ENCODE measurements at regions not wholly inside any gene's neighbourhood (a gene's known extent, or its start where the extent isn't known, plus 50 kb on each side); places are given as distances from the start of the nearest gene placed in this dataset.

DNA sequence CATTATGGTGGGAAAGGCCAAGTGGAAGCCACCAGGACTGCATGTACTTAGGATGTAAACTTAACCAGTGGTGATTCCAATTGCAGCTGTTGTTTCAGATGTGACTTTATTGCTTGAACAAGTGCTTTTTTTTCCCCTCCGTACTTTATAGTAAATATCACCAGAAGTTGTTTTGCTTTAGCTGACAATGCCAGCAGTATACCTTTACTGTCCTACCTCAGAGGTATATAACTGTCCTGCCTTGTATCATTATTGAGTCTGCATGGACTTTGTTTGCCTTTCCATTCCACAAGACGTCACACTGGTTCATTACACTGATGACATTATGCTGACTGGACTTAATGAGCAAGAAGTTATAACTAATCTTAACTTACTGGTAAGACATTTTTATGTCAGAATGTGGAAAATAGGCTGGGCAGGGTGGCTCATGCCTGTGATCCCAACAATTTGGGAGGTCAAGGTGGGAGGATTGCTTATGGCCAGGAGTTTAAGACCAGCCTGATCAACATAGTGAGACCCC is 77.1 kb upstream of the RAB18 start:
- Histone ChIP-seq H4K91ac (ENCODE audit: insufficient read length, low read depth, low read length) (no peak overlapping the region), H3K56ac (ENCODE audit: insufficient read length, low read depth, low read length) (no peak overlapping the region), H3K4ac (ENCODE audit: low read depth, low read length) (no peak overlapping the region), H3K4me2 (ENCODE audit: insufficient read depth, insufficient read length, low read length) (no peak overlapping the region), H2AK5ac (ENCODE audit: insufficient read length, low read length) (no peak overlapping the region), H3K79me1 (ENCODE audit: insufficient read depth, low read depth, low read length, poor library complexity, severe bottlenecking) (no peaks in the 10 kb centered on the region), H2BK12ac (ENCODE audit: insufficient read length, low read depth, low read length) (no peak overlapping the region), H3K23ac (ENCODE audit: insufficient read length, low read depth, low read length) (no peak overlapping the region), H3K14ac (ENCODE audit: insufficient read depth, low read length) (no peak overlapping the region), H3K4me1 (ENCODE audit: insufficient read depth, low read length) (no peaks in the 10 kb centered on the region), H2BK15ac (ENCODE audit: low read depth, low read length) (no peak overlapping the region), H3K9me3 (ENCODE audit: control insufficient read depth, low read depth, low read length) (peaks cover 10% of the 10 kb centered on the region), H3K27me3 (ENCODE audit: insufficient read depth, low read length) (no peaks in the 10 kb centered on the region), H2BK120ac (ENCODE audit: low read depth, low read length, poor library complexity, severe bottlenecking) (no peak overlapping the region), H4K8ac (replicated peaks; ENCODE audit: insufficient read length, low read depth, low read length) (no peak overlapping the region), H2BK20ac (ENCODE audit: low read depth, low read length, poor library complexity, severe bottlenecking) (no peak overlapping the region), H2AFZ (ENCODE audit: low read length) (no peak overlapping the region), H3K79me2 (ENCODE audit: insufficient read depth, low read length) (no peaks in the 10 kb centered on the region), H3K18ac (ENCODE audit: insufficient read length, low read depth, low read length) (no peak overlapping the region), H4K20me1 (ENCODE audit: control insufficient read depth, insufficient read depth, insufficient read length) (no peaks in the 10 kb centered on the region), H2BK5ac (ENCODE audit: insufficient read length, low read length) (no peak overlapping the region), H3K9ac (ENCODE audit: extremely low read depth, insufficient read length, low read length) (no peak overlapping the region), H3K23me2 (ENCODE audit: insufficient read length, low read depth, low read length, poor library complexity, severe bottlenecking) (no peaks in the 10 kb centered on the region), H4K5ac (ENCODE audit: insufficient read length, low read depth, low read length) (no peak overlapping the region), H3K27ac (ENCODE audit: insufficient read length, low read depth, low read length) (no peak overlapping the region), H3T11ph (ENCODE audit: low read length) (no peak overlapping the region)
- Mint-ChIP-seq H3K9me3 (peaks cover 3 to 13% of the 10 kb centered on the region in 2 experiments), H3K27me3 (ENCODE audit: low read depth) (no peaks in the 10 kb centered on the region), H3K36me3 (ENCODE audit: insufficient read depth in 1 of 3, low read depth in 3 of 3) (no peaks in the 10 kb centered on the region), H3K27ac (no peak overlapping the region), H3K4me1 (no peaks in the 10 kb centered on the region), H3K4me3 (no peak overlapping the region)
- DNase-seq = no peak
- no CpG with 5 or more reads among the region's 2 CpGs for WGBS (ENCODE audit: extremely low coverage, insufficient read length, low lambda C conversion rate)
- no peak for TF ChIP-seq CTCF (conservative IDR thresholded peaks at IDR 0.05)
